HG03139 (cell line): ENCODE measurements at regions not wholly inside any gene's neighbourhood (a gene's known extent, or its start where the extent isn't known, plus 50 kb on each side); places are given as distances from the start of the nearest gene placed in this dataset.

ENCODE experiments used
- ATAC-seq: cut with Tn5 transposase; IDR thresholded peaks from one replicate; pipeline ENCODE4 v1.9.1; 2021; ENCODE audit not compliant: unreplicated experiment

DNA sequence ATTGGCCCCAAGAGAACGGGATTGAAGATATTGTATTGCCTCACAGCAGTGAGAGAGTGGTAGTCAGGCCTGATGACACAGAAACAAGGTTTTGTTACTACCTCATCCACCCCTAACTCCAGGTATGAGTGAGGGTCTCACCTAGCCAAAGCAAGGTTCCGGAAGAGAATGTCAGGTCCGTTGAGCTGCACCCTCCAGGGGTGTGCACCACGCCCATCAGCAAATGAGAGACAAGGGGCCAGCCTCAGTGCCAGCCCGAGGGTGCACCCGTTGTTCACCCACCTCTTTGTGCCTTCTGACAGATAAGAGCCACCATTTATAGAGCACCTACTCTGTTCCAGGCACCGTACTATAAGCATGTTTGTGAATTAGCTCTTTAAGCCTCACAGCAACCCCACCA, 121.9 kb upstream of the IPO9 start:
- no peak for ATAC-seq

DNA sequence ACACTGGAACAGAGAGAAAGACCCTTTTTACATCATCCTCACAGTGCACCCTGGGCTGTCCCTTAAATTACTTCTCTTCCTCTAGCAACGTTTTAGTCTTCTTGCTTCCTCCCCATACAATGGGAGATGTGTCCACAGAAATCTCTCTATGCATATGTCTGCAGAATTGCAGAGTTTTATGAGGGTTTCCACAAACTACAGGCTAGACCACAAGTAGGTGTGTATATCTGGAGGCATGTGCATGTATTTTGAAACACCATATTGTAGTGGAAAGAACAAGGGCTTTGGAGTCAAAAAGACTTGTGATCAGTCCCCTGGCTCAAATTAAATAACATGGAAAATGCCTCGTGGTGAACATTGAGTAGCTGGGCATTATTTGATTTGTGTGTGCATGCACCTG, 121.3 kb upstream of the IPO9 start:
- no peak for ATAC-seq

- no peak for ATAC-seq
Observed at GRCh38 chr1:201708085-201708512, 120.9 kb upstream of the IPO9 start.

GRCh38 chr1:201708691-201709090, 120.3 kb upstream of the IPO9 start:
- ATAC-seq = no peak

GRCh38 chr1:201709564-201710295, 119.2 kb upstream of the IPO9 start:
- ATAC-seq = peak; percentile 84

DNA sequence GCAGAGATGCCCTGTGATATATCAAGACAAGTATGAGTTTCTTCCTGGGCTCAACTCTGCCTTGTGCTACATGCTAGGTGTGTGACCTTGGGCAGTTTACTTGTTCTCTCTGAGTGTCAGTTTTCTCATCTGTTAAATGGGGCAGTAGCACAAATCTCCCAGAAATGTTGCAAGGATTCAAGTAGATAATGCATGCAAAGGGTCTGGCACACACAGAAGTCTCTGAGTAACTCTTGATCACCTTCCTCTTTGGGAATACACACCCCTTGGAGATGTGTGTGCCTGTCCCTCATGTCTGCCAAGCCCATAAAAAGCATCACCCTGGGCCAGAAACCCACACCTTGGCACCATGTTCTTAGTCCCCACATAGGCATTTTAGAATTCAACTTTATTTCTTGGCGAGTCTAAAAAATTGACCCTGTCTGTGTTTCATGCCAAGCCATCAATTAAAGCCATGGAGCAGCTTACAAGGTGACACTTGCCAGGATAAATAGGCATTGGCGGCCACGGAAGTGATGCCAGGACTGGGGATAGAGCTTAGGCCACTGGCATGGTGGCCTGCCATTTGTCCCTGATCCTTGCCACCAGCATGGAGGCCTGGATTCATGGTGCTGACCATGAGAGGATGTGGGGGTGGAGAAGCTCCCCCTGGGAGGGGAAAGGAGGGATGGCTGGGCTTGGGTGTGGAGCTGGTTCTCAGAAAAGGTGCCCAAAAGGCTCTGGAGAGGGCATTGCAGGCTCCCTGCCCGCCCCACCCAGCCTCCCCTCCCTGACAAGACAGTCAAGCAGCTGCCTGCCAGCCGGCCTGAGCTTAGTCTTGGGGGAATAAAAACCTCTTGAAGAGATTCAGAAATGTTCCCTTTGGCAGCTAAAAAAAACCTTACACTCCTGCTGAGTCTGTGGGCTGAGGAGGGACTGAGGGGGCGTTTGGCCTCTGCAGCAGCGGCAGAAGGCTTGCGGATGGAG, 118.0 kb upstream of the IPO9 start:
- no peak for ATAC-seq

DNA sequence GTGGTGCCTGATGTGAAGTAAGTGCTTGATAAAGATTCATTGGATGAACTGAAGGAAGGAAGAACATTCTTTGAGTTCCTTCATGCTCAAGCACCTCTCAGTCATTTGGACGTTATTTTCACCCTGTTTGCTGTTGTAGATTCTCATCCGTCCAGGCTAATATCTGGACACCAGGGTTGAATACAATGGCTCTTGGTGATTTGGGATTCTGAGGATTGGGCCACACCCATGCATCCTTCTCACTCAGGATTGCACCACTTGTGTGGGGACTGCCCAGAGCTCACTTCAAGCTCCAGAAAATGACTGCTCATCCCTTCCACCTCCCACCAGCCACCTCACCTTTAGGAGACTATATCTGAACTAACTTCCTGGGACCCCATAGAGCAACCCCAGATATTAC, 117.1 kb upstream of the IPO9 start:
- no peak for ATAC-seq

DNA sequence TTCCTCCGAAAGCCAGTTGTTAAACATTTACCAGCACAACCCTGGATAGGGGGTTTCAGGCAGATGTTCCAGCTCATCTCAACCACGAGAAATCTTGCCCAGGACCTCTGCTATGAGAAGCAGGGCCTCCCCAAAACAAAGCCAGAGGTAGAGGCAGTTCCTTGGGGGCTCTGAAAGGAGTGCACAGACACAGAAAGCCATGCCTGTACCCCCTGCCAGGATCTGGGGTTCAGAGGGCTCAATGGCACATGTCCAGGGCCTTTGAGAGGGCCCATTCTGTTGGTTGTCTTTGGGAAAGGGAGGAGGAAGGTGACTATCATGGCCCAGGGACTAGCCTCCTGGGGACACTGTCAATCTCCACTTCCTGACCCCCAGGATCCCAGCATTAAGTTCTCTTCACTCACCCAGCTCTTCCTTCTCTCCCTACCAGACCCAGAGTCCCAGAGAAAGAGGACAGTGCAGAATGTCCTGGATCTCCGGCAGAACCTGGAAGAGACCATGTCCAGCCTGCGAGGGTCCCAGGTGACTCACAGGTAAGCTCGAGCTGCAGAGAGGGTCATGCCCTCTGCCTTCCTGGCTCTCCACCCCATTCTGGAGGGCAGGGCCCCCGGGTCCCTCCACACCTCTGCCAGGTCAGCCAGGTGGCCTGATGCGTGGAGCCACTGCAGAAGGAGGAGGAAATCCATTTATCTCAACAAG, 116.4 kb upstream of the IPO9 start:
- no peak for ATAC-seq

GRCh38 chr1:201713086-201713810, 115.7 kb upstream of the IPO9 start:
- ATAC-seq = no peak

GRCh38 chr1:201714542-201715329, 114.2 kb upstream of the IPO9 start:
- ATAC-seq = no peak

GRCh38 chr1:201715351-201715750, 113.6 kb upstream of the IPO9 start:
- ATAC-seq = no peak

DNA sequence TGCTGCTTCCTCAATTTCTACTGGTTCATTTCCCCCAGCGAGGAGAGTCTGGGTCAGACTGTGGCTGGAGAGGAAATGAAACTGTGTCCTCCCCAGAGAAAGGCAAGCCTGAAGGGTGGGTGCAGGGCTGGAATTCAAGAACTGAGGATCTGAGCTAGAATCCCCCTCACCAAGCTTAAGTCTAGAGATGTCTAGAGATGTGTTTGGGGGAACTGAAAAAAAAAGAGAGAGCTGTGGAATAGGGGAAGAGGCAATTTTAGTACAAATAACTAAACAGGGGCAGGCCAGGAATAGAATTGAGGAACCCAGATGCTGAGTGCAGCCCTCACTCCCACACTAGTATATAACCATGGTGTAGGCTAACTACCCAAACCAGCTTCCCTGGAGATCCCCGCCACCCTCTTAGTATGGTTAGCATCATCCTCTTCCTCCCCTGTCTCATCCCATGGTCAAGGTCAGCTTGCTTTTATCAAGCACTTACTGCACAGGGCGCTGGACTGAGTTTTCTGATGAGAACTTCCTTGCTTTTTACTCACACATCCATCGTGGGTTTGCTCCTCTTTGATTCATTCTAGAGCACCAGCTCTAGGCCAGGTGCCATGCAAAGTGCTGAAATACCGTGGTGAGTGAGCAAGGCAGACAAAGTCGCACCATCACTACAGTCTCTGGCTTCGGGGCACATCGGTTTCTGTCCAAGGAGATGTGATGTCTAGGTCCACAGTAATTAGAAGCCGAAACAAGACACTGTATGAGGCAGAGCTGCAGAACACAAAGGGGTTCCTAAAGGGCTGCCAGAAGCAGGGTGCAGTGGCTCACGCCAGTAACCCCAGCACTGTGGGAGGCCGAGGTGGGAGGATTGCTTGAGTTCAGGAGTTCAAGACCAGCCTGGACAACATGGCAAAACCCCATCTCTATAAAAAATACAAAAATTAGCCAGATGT, 112.9 kb upstream of the IPO9 start:
- no peak for ATAC-seq

- no peak for ATAC-seq
Observed at GRCh38 chr1:201716742-201717135, 112.2 kb upstream of the IPO9 start.

DNA sequence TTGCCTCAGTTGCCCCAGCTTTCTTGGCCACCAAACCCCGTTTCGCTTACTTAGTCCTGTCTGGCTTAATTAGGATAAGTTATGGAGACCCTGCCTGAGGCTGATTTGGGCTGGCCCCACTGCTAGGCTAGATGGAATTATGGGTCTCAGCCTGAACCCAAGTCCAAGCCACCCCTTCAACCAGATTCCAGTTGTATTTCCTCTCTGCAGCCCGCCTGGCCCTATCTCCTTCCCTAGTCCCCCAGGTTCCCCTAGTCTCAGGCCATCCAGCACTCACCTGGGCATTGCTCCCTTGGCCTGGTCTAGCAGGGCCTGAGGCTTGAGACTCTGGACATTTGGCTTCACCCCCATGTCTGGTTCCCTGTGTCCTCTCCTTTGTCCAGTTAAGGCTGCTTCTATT, 111.7 kb upstream of the IPO9 start:
- no peak for ATAC-seq

DNA sequence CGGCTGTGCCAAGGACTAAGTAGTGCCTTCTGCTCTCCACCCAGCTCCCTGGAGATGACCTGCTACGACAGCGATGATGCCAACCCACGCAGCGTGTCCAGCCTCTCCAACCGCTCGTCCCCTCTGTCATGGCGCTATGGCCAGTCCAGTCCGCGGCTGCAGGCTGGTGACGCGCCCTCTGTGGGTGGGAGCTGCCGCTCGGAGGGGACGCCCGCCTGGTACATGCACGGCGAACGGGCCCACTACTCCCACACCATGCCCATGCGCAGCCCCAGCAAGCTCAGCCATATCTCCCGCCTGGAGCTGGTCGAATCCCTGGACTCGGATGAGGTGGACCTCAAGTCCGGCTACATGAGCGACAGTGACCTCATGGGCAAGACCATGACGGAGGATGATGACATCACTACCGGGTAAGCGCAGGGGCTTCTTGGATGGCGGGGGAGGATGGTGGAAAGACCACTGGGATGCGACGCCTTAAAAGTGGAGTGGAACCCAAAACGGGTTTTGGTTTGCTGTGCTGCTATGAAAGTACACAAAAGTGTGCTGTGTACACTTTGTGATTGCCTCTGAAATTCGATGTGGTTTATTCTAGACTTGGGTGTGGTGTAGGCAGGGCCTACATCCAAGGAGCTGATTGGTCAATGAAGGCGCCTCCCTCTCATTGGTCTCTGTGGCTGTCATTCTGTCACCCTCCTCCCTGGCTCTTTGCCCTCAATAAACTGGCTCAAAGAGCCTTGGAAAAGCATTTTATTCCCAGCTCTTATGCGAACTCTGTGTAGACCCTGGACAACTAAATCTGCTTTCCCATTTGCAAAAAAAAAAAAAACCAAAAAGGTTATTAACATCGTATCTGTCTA, 110.4 kb upstream of the IPO9 start:
- ATAC-seq = no peak

DNA sequence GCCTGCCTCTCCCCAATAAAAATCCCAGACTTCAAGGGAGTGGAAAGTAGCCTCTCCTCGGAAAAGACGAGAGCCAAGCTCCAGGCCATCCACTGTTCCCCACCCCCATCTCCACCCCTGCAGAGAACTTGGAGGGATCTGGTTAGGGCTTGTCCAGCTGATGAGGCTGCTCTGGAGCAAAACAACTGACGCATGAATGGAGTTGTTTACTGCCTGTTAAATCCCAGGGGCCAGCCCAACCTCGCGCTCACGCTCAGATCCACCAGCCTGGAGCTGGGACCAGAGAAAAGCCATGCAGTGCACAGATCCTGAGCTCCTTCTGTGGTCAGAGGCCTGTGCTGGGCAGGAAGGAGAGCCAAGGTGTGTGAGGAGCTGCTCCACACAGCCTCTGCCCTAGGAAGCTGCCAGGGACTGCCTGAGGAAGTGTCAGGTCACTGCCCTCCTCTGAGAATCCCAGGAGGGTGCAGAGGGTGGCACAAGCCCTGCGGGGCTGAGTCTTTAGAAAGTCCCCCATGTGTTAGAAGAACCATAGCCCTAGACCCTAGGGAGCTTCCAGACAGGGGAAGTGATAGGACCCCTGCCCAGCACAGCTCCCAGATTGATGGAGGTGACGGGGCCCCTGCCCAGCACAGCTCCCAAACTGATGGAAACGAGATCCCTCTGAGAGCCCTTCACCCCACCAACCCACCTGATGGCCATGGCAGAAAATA, 109.0 kb upstream of the IPO9 start:
- no peak for ATAC-seq

DNA sequence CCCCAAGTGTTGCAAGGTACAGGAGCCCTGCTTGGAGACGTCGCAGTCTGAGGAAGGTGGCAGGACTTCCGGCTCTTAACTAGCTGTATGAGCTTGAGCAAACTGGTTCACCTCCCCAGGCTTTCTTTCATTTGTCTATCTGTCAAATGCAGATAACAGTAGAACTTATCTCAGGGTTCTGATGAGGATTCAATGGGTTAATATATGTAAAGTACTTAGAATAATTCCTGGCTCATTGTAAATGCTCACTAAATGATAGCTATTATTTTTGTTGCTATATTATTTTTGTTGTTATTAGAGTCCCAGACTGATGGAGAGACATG, 108.5 kb upstream of the IPO9 start:
- no peak for ATAC-seq
